ENCODE measurements at regions not wholly inside any gene's neighbourhood (a gene's known extent, or its start where the extent isn't known, plus 50 kb on each side); places are given as distances from the start of the nearest gene placed in this dataset.
"Not testable (repeated sequence)": the region's sequence is repeated elsewhere in the genome, so short reads cannot be mapped to it uniquely, and the experiment has no call there.

DNA sequence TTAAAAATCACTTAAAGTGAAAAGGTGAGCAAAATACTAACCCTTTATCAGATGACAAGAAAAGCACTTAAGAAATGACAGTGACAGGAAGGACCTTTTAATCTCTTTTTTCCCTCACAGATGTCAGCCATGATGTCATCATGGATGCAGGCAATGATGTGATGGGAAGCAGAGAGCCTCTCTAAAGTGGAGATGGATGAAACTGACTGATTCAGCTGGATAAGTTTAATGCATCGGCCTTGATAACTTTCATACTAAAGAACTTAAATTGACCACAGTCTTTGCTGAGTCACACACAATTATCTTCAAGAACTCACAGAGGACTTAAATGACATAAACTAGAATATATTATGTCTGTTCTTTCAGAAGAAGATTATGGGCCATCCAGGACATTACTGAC, 153.2 kb upstream of the FGF10 start:
- H3K4me1 ChIP-seq (ENCODE audit: insufficient read depth, low read length) = no peaks in the 10 kb centered on the region
- H3K4me3 ChIP-seq (ENCODE audit: low read length) = no peak overlapping the region
- H3K27me3 ChIP-seq (ENCODE audit: insufficient read depth, low read length) = no peaks in the 10 kb centered on the region
- H3K9me3 ChIP-seq (ENCODE audit: insufficient read depth, low read depth, low read length) = no peaks in the 10 kb centered on the region
- 100% methylated on average over 1 of the region's 1 CpG for WGBS
- H3K27ac ChIP-seq (ENCODE audit: low read depth, low read length) = no peak overlapping the region
- H3K9ac ChIP-seq (ENCODE audit: low read depth, low read length) = no peak overlapping the region
- H3K36me3 ChIP-seq (ENCODE audit: insufficient read depth, low read length) = no peaks in the 10 kb centered on the region

- no peaks in the 10 kb centered on the region for H3K9me3 ChIP-seq (ENCODE audit: insufficient read depth, low read depth, low read length)
- H3K27me3 ChIP-seq (ENCODE audit: insufficient read depth, low read length) = no peaks in the 10 kb centered on the region
- H3K9ac ChIP-seq (ENCODE audit: low read depth, low read length) = no peak overlapping the region
- no peaks in the 10 kb centered on the region for H3K36me3 ChIP-seq (ENCODE audit: insufficient read depth, low read length)
- H3K4me1 ChIP-seq (ENCODE audit: insufficient read depth, low read length) = no peaks in the 10 kb centered on the region
- H3K4me3 ChIP-seq (ENCODE audit: low read length) = no peak overlapping the region
- H3K27ac ChIP-seq (ENCODE audit: low read depth, low read length) = no peak overlapping the region
- 96% methylated on average over 3 of the region's 3 CpGs for WGBS
Measured at GRCh38 chr5:44539602-44539919, 150.3 kb upstream of the FGF10 start.

DNA sequence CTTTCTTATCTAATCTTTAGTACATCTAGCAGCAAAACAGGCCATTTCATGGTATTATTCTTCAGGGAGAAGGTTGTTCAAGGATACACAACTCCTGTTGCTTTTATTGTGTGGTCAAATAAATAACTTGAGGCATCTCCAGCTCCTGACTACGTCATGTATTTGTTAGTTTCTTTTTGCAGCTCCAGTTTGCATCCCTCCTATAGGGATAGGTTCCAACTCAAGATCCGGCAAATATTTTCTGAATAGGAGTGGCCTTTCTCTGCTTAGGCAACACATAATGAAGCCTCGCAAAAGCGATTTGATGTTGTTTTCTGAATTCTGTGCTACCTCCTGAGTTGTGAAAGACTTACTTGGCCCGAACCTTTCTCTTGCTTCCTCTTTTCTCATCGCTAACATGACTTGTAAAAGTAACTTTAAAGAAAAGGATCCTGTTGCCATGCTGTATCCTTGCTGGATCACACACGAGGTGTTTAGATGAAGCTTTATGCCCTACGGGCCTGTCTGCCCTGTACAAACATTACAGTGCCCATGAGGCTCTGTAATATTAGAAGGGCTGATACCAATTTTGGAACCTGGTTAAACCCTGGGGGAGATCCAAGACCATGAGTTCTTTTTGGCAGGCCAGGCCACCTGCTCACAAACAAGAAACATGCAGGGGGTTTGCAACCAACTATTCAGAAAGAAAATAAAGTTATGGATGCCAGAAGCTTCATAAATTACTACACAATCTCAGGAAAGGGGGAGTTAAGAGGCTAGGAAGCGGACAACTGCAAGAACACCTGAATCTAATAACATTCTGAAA, 149.8 kb upstream of the FGF10 start:
- no peaks in the 10 kb centered on the region for H3K9me3 ChIP-seq (ENCODE audit: insufficient read depth, low read depth, low read length)
- H3K4me1 ChIP-seq (ENCODE audit: insufficient read depth, low read length) = no peaks in the 10 kb centered on the region
- H3K4me3 ChIP-seq (ENCODE audit: low read length) = no peak overlapping the region
- H3K36me3 ChIP-seq (ENCODE audit: insufficient read depth, low read length) = no peaks in the 10 kb centered on the region
- WGBS = 94% methylated on average over 8 of the region's 9 CpGs
- no peak overlapping the region for H3K9ac ChIP-seq (ENCODE audit: low read depth, low read length)
- H3K27me3 ChIP-seq (ENCODE audit: insufficient read depth, low read length) = no peaks in the 10 kb centered on the region
- no peak overlapping the region for H3K27ac ChIP-seq (ENCODE audit: low read depth, low read length)

DNA sequence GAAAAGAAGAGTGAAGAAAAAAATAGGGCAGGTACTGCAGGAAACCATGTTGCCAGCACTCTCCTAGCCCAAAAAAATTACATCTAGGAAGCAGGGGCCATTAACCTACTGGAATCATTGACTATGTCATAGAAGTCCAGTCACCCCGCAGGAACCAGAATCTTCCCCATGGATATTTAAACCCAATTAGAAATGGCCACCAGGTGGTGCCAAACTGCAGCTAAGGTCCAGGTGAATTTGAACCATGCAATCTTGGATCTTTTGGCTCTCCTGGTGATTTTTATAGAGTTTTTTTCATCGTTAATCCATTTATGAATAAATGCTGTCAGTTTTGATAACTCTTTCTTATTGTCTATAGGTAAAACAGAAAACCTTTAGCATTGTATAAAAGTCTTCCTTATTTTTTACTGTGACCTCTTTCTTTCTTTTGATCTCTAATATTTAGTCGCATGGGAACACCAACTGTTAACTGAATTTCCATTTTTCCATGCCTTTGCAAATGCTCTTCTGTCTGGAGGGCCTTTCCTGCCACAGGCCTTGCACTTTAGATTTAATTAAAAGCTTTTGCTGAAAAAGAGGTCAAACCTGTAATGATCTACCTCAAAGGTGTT, 147.5 kb upstream of the FGF10 start:
- Histone ChIP-seq H3K36me3 (ENCODE audit: insufficient read depth, low read length) (no peaks in the 10 kb centered on the region), H3K27ac (ENCODE audit: low read depth, low read length) (no peak overlapping the region), H3K9ac (ENCODE audit: low read depth, low read length) (no peak overlapping the region), H3K9me3 (ENCODE audit: insufficient read depth, low read depth, low read length) (no peaks in the 10 kb centered on the region), H3K4me3 (ENCODE audit: low read length) (no peak overlapping the region), H3K27me3 (ENCODE audit: insufficient read depth, low read length) (no peaks in the 10 kb centered on the region), H3K4me1 (ENCODE audit: insufficient read depth, low read length) (no peaks in the 10 kb centered on the region)
- 76% methylated on average over 2 of the region's 3 CpGs for WGBS

- Histone ChIP-seq H3K36me3 (ENCODE audit: insufficient read depth, low read length) (no peaks in the 10 kb centered on the region), H3K27ac (ENCODE audit: low read depth, low read length) (no peak overlapping the region), H3K4me3 (ENCODE audit: low read length) (no peak overlapping the region), H3K27me3 (ENCODE audit: insufficient read depth, low read length) (no peaks in the 10 kb centered on the region), H3K9me3 (ENCODE audit: insufficient read depth, low read depth, low read length) (no peaks in the 10 kb centered on the region), H3K9ac (ENCODE audit: low read depth, low read length) (no peak overlapping the region), H3K4me1 (ENCODE audit: insufficient read depth, low read length) (no peaks in the 10 kb centered on the region)
- WGBS = 85% methylated on average over 3 of the region's 3 CpGs
Measured at GRCh38 chr5:44535621-44536020, 146.4 kb upstream of the FGF10 start.

DNA sequence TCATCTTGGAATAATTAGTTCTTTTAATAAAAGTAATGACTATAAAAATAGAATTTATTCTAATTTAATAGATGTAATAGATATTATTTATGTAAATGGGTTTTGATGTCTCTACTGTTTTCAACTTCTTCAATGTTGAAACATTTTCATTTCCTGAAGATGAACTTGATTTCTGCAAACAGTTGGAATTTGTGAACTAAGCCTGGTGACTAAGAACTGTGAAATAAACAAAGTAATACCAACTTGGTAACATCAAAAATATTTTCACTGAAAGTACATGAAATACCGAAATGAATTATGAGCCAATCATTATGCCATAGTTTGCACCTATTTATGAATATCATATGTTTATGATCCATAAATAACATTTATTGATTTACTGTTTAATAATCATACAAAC, 143.8 kb upstream of the FGF10 start:
- Histone ChIP-seq H3K9ac (ENCODE audit: low read depth, low read length) (no peak overlapping the region), H3K27ac (ENCODE audit: low read depth, low read length) (no peak overlapping the region), H3K9me3 (ENCODE audit: insufficient read depth, low read depth, low read length) (no peaks in the 10 kb centered on the region), H3K4me1 (ENCODE audit: insufficient read depth, low read length) (no peaks in the 10 kb centered on the region), H3K4me3 (ENCODE audit: low read length) (no peak overlapping the region), H3K27me3 (ENCODE audit: insufficient read depth, low read length) (no peaks in the 10 kb centered on the region), H3K36me3 (ENCODE audit: insufficient read depth, low read length) (no peaks in the 10 kb centered on the region)
- WGBS = 100% methylated on average over 1 of the region's 1 CpG

GRCh38 chr5:44531756-44532155, 142.5 kb upstream of the FGF10 start:
- H3K9me3 ChIP-seq (ENCODE audit: insufficient read depth, low read depth, low read length); H3K4me1 ChIP-seq (ENCODE audit: insufficient read depth, low read length); H3K36me3 ChIP-seq (ENCODE audit: insufficient read depth, low read length); H3K4me3 ChIP-seq (ENCODE audit: low read length); H3K9ac ChIP-seq (ENCODE audit: low read depth, low read length); H3K27ac ChIP-seq (ENCODE audit: low read depth, low read length); H3K27me3 ChIP-seq (ENCODE audit: insufficient read depth, low read length): not testable (repeated sequence)
- WGBS = 90% methylated on average over 2 of the region's 2 CpGs

GRCh38 chr5:44530783-44531182, 141.6 kb upstream of the FGF10 start:
- not testable (repeated sequence) for H3K27me3 ChIP-seq (ENCODE audit: insufficient read depth, low read length); H3K36me3 ChIP-seq (ENCODE audit: insufficient read depth, low read length); H3K4me3 ChIP-seq (ENCODE audit: low read length); H3K27ac ChIP-seq (ENCODE audit: low read depth, low read length); H3K4me1 ChIP-seq (ENCODE audit: insufficient read depth, low read length); H3K9ac ChIP-seq (ENCODE audit: low read depth, low read length); H3K9me3 ChIP-seq (ENCODE audit: insufficient read depth, low read depth, low read length)
- WGBS = 97% methylated on average over 6 of the region's 6 CpGs

DNA sequence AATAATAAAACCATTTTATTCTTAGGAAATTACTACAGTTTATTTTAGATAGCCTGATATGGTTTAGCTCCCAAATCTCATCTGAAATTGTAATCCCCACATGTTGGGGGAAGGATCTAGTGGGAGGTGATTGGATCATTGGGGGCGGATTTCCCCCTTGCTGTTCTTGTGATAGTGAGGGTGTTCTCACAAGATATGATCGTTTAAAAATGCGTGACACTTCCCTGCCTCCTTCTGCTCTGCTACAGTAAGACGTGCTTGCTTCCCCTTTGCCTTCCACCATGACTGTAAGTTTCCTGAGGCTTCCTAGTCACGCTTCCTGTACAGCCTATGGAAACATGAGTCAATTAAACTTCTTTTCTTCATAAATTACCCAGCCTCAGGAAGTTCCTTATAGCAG, 122.4 kb upstream of the FGF10 start:
- Histone ChIP-seq H3K9me3 (ENCODE audit: insufficient read depth, low read depth, low read length) (no peaks in the 10 kb centered on the region), H3K4me1 (ENCODE audit: insufficient read depth, low read length) (peaks cover 3% of the 10 kb centered on the region; the same call in 1 of the 2 replicates), H3K36me3 (ENCODE audit: insufficient read depth, low read length) (no peaks in the 10 kb centered on the region), H3K27ac (ENCODE audit: low read depth, low read length) (no peak overlapping the region), H3K4me3 (ENCODE audit: low read length) (no peak overlapping the region), H3K27me3 (ENCODE audit: insufficient read depth, low read length) (no peaks in the 10 kb centered on the region), H3K9ac (ENCODE audit: low read depth, low read length) (no peak overlapping the region)
- 79% methylated on average over 5 of the region's 5 CpGs for WGBS

GRCh38 chr5:44506561-44506960, 117.3 kb upstream of the FGF10 start:
- H3K4me1 ChIP-seq (ENCODE audit: insufficient read depth, low read length) = no peaks in the 10 kb centered on the region
- WGBS = 56% methylated on average over 2 of the region's 3 CpGs

GRCh38 chr5:44499381-44499780, 110.2 kb upstream of the FGF10 start:
- Histone ChIP-seq H3K4me1 (ENCODE audit: insufficient read depth, low read length) (no peaks in the 10 kb centered on the region), H3K9ac (ENCODE audit: low read depth, low read length) (no peak overlapping the region), H3K27ac (ENCODE audit: low read depth, low read length) (no peak overlapping the region), H3K9me3 (ENCODE audit: insufficient read depth, low read depth, low read length) (no peaks in the 10 kb centered on the region), H3K36me3 (ENCODE audit: insufficient read depth, low read length) (no peaks in the 10 kb centered on the region), H3K4me3 (ENCODE audit: low read length) (no peak overlapping the region), H3K27me3 (ENCODE audit: insufficient read depth, low read length) (no peaks in the 10 kb centered on the region)
- WGBS = 82% methylated on average over 1 of the region's 1 CpG

More at GRCh38 chr5:44506561-44506960, 117.3 kb upstream of the FGF10 start:
- Histone ChIP-seq H3K36me3 (ENCODE audit: insufficient read depth, low read length) (no peaks in the 10 kb centered on the region), H3K27me3 (ENCODE audit: insufficient read depth, low read length) (no peaks in the 10 kb centered on the region), H3K9me3 (ENCODE audit: insufficient read depth, low read depth, low read length) (no peaks in the 10 kb centered on the region), H3K27ac (ENCODE audit: low read depth, low read length) (no peak overlapping the region), H3K4me3 (ENCODE audit: low read length) (no peak overlapping the region), H3K9ac (ENCODE audit: low read depth, low read length) (no peak overlapping the region)

GRCh38 chr5:44497606-44498005, 108.4 kb upstream of the FGF10 start:
- Histone ChIP-seq H3K9me3 (ENCODE audit: insufficient read depth, low read depth, low read length) (peaks cover 4% of the 10 kb centered on the region), H3K4me3 (ENCODE audit: low read length) (no peak overlapping the region), H3K36me3 (ENCODE audit: insufficient read depth, low read length) (no peaks in the 10 kb centered on the region), H3K4me1 (ENCODE audit: insufficient read depth, low read length) (no peaks in the 10 kb centered on the region), H3K27me3 (ENCODE audit: insufficient read depth, low read length) (no peaks in the 10 kb centered on the region), H3K27ac (ENCODE audit: low read depth, low read length) (no peak overlapping the region), H3K9ac (ENCODE audit: low read depth, low read length) (no peak overlapping the region)
- 100% methylated on average over 1 of the region's 1 CpG for WGBS

Data from HUES64 (cell line).